GM19239 (cell line): ENCODE measurements at regions not wholly inside any gene's neighbourhood (a gene's known extent, or its start where the extent isn't known, plus 50 kb on each side); places are given as distances from the start of the nearest gene placed in this dataset.

Experiments used
- DNase-seq: peaks from one replicate; pipeline ENCODE4 v3.0.0; 2011; ENCODE audit warnings: low spot score; ENCODE audit not compliant: insufficient read length
- FAIRE-seq: peaks from 2 replicates; lab custom pipeline; 2011; peaks lifted over from hg19 to GRCh38; lab: Jason Lieb, UNC

DNA sequence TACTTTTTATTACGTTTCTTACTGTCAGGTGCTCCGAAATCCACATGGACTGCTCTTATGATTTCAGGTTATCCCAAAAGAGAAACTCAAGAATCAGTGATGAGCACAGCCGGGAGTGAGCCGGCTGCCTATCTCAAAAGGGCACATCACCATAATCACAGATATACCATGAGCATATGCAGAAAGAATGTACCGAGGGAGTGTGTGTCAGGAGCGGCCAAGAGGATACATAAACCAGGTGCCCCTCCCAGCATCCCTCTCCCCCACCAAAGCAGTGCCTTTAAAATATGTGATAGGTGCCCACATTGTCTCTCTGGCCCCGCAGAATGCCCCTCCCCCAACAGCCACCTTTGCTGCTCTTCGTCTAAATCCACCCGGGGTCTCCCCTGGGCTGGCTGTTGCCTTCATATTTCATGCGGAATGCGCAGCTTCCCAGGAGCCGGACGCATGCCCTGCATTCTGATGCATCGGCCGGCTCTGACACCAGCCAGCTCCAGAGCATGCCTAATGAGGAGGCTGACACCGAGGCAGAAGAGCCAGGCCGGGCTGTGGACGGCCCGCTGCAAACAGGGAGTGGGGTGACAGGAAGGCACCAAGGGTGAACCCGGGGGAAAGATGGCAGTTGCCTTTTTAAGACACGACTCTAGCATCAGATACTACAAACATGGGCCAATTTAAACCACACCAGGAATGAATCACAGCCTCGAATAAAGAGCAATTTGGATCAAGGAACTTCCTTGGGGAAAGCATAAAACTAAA lies 652.3 kb downstream of the BNC2 start:
- DNase-seq (no peak), FAIRE-seq (no peak)

DNA sequence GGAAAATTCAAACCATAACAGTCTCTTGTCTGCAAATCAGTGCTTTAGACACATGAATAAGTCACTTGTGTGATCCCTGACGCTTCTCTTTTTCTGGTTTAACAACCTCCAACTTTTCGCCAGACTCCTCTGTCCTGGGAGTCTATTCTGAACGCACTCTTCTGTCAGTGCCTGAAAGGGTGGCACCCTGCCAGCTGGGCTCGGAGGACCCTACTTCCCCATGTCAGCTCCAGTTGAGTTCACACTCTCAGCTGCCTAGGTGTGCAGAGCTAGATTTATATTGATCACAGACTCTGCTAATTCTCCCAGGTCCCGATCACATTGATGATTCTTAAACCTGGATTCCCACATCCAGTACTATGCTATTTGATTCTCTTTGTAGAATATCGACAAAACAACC lies 649.1 kb downstream of the BNC2 start:
- no peak for DNase-seq
- no peak for FAIRE-seq

DNA sequence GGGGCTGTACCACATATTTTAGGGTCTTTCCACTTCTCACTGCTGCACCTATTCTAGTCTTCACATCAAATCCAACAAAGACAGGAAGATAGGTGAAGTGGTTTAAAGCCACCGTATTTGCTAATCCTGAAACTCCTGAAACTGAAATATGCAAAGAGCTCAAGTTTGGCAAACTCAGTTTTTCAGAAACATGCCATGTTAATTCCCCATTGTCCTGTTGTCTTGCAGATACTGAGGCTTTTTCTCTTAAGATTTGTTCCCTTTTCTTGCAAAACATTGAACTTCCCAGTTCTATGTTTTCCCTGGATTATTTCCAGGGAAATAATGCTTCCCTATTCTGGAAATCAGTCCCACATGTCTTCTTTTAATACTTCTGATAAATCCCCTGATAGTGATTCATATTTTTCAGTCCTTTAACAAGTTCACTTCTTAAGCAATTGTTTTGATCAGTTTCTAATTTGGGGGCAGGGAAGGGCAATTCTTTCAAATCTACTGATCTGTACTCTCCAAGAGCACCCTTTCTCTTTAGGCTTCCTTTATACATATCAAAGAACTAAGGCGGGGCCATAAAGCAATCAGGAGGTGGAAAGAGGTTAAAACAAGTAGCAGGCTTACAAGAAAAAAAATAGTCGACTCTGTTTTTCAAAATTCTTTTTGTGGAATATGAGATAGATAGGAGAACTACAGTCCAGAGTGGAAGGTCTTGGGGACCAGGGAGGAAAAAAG lies 648.5 kb downstream of the BNC2 start:
- no peak for DNase-seq
- FAIRE-seq: no peak

DNA sequence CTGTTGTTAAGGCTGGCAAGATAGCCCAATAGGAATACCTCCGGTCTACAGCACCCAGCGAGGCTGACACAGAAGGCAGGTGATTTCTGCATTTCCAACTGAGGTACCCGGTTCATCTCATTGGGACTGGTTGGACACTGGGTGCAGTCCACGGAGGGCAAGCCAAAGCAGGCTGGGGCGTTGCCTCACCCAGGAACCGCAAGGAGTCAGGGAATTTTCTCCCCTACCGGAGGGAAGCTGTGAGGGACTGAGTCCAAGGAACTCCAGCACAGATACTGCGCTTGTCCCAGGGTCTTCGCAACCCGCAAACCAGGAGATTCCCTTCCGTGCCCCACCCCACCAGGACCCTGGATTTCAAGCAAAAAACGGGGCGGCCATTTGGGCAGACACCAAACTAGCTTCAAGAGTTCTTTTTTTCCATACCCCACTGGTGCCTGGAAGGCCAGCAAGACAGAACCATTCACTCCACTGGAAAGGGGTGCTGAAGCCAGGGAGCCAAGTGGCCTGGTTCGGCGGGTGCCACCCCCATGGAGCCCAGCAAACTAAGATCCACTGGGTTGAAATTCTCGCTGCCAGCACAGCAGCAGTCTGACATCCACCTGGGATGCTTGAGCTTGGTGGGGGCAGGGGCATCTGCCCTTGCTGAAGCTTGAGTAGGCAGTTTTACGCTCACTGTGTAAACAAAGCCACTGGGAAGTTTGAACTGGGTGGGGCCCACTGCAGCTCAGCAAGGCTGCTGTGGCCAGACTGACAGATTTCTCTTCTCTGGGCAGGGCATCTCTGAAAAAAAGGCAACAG lies 647.2 kb downstream of the BNC2 start:
- no peak for DNase-seq
- FAIRE-seq: no peak

DNA sequence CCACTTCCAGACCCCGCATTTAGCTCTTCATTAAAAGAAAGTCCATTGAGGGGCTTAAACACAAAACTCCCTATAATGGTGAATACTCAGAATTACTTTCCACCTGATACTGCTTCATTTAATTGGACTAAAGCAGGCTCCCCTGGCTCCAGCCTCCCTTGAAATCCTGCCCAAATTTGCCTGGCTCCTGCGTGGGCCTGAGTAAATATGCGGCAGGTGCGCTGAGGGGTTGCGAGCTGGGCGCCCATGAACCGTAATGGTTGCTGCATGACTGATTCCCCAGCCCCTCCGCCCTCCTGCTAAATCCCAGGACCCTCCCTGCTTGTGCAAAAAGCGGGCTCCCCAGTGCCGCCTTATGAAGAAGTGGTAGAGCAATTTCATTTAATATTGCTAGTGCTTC lies 639.7 kb downstream of the BNC2 start:
- FAIRE-seq (no peak), DNase-seq (no peak)

DNA sequence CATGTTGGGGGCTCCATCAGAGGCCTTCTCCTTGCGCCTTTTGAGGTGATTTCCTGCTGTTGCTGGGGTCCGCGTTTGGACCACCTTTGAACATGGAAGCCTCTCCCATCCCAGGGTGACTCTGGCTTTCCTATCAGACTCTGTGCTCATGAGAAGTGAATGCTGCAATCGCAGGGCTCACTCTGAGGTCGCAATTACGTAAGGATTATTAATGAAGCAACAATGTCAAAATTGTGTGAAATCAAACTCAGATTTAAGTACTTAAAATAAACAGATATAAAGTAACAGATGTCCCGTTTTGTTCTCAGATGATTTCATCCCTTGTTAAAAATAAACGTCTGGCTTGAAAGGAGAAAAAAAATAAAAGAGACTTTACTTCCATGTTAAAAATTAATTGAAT lies 634.2 kb downstream of the BNC2 start:
- DNase-seq (no peak), FAIRE-seq (no peak)

DNA sequence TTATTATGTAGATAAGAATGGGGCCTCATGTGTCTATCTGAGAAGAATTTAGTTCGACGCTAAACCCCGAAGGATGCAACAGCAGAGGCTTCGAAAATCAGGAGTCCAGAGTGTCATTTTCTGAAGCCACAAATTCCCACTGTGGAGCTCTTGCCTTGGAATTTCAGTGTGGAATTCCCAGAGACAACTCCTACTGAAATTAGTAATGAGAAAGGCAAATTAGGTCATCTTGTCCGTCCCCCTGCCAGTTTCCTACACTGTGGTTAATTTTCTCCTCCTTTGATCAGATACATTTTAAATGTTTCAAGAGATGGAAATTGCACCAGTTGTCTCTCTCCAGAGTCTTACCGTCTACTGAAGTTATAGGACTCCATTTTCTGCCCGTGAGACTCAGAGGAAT lies 633.6 kb downstream of the BNC2 start:
- DNase-seq: no peak
- no peak for FAIRE-seq

DNA sequence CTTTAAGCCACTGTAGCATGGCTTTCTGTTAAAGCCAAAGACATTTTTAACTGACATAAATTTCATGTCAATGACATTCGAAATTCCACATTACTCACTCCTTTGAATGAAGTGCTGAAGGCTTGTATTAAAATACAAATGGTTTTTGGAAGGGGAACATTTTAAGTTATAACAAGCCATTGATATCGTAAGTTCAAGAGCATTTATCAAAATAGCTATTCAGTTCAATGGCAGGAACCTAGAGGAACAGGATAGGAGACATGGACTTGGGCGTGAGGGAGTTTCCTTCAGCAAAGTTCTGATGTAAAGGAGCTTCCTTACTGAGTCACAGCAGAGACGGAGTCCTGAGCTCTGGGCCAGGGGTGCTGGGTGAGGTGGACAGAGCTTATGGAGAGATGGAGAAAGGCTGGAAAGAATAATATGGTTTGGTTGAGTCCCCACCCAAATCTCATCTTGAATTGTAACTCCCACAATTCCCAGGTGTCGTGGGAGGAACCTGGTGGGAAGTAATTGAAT lies 631.8 kb downstream of the BNC2 start:
- no peak for DNase-seq
- no peak for FAIRE-seq

DNA sequence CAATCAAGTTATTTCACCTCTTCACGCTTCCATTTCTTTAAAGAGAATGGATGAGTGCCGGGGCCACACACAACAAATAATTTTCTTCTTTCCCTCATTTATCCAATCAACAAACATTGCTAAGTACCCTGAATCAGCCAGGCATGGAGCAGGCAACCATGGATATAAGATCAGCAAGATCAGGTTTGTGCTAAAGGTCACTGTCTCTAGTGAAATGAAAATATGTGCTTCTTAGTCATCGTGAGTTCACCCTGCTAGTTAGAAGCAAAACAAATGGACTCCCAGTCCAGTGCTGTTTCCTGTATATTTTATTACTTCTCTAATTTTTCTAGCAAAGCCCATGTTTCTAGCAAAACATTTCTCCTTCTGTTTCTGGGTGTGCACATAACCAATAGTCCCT lies 629.2 kb downstream of the BNC2 start:
- FAIRE-seq (no peak), DNase-seq (no peak)

DNA sequence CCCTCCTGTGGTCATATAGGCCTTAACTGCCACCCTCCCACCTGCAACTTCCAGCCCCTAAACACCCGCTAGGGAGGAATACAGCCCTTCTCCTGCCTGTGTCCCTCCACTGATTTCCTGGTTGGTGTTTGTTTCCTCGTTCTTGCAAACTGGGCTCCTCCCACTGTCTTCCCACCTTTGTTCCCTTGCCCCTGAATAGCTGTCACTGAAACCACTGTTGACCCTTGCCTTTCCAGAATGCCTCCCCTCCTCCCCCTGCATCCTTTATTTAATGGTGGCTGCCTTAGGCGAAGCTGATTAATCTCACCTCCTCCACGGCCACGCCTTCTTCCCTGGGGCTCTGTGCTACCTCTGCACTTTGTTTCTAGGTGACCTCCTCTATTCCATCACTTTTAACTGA lies 626.7 kb downstream of the BNC2 start:
- DNase-seq (no peak), FAIRE-seq (no peak)

DNA sequence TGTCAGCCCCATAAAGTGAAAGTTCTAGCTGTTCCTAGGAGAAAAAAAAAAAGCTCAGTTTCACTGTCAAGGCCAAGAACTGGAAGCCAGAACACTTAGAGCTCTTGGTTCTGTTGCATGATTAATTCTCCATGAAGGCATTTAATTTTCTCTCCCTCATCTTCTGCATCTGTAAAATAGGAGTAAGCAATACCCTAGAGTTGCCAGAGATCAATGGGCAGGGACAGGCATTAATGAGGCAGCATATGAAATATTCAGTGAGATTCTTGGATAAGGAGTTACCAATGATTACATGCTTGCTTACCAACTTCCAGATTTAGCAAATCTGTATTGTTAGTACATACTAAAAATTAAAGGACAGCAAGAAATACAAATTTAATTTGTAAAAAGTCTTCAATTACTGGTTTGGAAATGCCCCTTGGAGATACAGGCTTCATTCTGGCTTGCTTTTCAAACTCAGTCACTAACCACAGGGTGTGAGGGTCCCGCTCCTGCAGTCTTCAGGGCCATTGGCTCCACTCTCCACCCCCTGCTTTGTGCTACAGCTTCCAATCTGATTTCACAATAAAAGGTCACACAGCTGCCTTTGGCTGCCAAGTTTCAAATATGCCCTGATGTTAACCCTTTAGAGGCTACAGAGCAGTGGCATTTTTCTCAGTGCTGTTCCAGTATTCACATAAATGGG lies 624.6 kb downstream of the BNC2 start:
- FAIRE-seq (no peak), DNase-seq (no peak)

DNA sequence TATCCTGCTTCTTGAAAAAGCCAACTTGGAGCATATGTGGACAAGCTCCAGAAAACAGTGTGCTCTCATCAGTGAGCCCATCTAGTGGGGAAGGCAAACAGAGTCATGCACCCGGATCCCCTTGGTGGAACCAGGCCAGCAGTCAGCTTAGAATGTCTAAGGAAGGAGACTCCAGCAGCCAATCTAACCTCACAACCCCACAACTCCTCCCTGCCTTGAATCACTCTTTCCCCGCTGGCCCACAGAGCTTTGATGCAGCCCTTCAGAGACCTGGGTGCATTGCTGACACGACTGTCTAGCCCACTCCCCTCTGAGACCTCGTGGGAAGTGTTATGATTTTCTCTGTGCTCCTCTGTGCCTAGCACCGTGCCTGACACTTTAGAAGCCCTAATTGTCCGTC lies 623.7 kb downstream of the BNC2 start:
- no peak for DNase-seq
- FAIRE-seq: no peak

DNA sequence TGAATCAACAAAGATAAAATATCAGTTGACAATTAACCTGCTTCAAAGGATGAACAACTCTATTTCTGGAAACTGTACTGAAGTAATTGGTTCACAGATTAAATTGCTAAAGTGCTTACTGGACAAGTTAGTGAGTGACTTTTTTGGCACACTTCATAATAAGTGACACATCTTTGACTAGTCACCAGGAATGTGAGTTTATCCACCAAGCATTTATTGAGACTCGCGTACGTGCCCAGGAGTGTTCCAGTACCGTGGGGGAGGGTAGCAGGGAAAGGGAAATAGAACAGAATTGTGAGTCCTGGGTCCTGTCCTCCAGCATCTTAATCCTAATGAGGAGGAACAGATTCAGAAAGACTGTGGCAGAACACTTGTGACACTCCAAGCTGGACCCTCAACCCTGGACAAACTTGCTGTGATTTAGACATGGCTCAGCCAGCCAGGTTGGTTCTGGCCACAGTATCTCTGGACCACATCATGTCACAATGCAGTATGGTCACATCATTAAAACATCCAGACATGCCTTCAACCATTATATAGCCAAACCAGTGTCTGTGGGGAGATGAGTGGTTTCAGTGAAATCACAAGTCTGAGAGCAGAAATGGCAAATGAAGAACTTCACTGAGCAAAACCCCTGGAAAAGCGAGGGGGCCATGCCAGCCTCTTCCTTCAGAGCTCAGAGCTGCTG lies 623.1 kb downstream of the BNC2 start:
- no peak for DNase-seq
- no peak for FAIRE-seq

DNA sequence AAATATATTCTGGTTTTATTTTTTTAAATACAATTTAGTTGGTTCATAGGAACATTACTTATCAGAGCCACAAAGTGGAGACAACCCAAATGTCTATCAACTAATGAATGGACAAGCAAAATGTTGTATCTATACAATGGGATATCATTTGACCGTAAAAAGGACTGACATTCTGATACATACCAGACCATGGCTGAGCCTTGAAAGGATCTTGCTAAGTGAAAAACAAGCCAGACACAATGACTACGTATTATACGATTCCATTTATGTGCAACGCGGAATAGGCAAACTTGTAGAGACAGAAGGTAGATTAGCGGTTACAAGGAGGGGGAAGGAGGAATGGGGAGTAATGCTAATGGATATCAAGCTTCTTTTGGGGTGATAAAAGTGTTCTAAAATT lies 621.6 kb downstream of the BNC2 start:
- FAIRE-seq (no peak), DNase-seq (no peak)

DNA sequence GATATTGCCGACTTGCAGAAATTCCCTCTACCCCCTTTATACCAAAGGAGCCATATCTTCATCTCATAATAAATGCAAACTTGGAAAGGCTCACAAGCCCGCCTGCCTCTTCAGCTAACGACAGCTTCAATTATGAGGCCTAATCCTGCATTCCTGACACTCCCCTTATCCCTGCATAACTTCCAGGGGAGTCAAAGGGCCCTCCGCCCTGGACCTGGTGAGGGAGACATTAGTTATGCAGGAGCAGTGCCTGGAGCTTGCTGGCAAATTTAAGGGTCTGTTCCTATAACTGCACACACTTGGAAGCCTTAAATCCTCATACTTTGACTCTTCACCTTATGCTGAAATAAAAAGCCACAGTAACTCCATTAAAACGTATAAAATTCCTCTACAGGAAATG lies 617.9 kb downstream of the BNC2 start:
- DNase-seq (no peak), FAIRE-seq (no peak)

DNA sequence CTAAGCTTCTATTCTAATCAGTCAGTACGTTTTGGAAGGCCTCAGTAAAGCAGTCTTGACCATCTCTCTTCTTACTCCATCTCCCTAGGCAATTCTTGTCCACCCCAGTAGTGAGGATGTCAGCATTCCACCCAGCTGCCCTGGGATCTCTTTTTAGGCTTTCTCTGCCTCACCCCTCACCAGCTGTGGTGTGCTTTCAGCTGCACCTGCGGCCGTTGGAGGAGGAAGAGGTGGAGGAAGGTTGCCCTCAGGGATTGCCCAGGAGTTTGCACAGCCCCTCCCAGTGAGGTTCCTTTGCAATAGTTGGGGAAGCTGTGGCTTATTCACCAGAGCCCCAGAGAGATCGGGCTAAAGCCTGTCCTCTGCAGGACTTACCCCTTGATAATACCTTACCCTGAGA lies 615.8 kb downstream of the BNC2 start:
- no peak for FAIRE-seq
- DNase-seq: no peak

DNA sequence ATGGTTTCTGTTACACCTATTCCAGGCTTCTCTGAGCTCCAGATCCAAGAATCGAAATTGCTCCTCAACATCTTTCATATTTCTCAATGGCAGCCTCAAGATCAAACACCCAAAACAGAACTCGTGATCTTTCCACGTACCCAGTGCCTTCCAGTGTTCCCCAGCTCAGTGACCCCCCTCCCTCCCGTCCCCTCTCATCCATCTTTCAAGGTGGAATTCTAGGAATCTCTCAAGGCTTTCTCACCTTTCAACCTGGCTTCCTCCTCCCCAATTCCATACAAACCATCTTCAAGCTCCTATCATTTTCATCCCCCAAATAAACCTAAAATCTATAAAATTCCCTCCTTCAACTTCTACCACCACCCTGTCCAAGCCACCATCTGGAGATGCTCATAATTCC lies 615.3 kb downstream of the BNC2 start:
- FAIRE-seq: no peak
- DNase-seq: no peak

DNA sequence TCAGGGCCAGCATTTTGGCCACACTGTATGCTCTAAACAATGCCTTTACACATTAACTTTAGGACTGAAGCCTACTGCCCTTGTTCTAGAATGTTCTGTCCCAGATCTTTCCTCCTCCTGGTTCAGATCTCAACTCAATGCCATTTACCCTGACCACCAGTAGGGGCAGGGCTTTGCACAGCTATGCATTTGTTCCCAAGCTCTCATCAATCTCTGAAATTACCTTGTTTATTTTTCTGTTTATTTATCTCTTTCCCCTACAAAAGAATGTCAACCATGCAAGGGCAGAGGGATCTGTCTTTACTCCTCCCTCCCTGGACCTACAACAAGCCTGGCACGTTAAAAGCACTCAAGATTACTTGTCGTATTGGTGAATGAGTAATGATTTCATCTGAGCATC lies 612.9 kb downstream of the BNC2 start:
- FAIRE-seq (no peak), DNase-seq (no peak)

DNA sequence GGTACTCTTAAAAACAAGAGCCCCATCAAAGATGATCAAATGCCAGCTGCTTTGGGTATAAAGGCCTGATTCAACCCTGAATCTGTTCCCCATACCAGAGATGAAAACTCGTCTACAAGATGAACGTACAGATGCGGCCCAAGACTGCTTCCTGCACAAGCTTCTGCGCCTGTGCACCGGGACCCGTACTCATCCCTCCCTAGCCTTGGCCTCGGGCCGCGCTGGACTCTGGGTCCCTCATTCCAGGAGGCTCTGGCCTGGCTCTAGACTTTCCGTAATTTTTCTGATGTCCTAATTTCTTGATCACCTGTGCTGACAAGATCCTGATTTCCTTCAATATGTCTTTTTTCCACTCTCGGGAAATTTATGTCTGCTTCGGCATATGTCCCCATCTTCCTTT lies 612.3 kb downstream of the BNC2 start:
- DNase-seq (no peak), FAIRE-seq (no peak)

DNA sequence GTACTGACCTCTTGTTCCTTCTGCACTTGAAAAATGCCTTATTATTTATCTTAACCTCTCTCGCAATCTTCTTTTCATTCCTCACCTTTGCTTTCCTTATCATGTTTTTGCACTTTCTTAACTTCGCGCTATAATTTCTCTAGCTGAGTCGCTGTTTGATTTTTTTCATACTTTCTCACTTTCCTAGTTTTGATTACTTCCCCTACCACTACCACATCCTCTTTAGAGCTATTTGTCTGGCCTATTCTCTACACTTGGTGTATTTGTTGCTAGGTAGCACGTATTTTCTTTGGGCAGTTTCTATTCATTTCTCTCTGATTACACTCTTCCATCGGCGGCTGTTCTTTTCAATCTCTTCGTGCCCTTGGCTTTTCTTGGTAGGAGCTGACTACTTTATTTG lies 611.8 kb downstream of the BNC2 start:
- FAIRE-seq: no peak
- DNase-seq: no peak
